ENCODE measurements at regions not wholly inside any gene's neighbourhood (a gene's known extent, or its start where the extent isn't known, plus 50 kb on each side); places are given as distances from the start of the nearest gene placed in this dataset.

DNA sequence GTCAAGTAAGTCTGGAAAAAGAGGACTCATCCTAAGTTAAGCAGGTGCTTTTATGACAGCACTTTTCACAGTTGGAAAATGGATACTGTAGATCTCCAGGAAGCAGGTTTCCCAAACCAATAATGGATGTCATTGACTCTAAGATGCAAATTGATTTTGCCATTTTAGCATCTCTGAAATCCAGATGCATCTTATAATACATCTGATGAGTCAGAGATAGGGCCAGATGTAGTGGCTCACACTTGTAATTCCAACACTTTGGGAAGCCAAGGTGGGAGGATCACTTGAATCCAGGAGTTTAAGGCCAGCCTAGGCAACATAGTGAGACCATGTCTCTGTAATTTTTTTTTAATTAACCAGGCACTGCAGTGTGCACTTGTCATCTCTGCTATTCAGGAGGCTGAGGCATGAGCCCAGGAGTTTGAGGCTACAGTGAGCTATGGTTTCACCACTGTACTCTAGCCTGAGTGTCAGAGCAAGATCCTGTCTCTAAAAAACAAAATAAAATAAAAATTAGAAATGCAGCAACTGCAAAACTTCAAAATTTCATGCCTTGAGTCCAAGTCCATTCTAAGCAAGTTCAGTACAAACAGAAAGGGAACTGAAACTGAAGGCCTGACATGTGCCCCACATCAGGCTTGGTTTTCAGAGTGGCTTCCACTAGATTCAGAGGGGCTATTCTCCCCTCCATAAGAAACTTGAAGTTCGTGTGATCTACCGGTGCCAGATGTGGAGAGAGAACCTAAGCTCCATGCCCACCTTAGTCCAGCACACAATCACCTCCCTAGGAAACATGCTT is 267.8 kb upstream of the NCKAP5 start:
- H3K9ac ChIP-seq (ENCODE audit: insufficient read depth, low read length) = no peak overlapping the region
- DNase-seq (ENCODE audit: low read depth in 2 of 2) = peak in 1 of 2 donors; percentile 13
- H2AFZ ChIP-seq (ENCODE audit: low read length) = no peak overlapping the region
- no peaks in the 10 kb centered on the region for H3K27me3 ChIP-seq (ENCODE audit: control insufficient read depth, insufficient read depth, low read length)
- no peaks in the 10 kb centered on the region for H3K36me3 ChIP-seq (ENCODE audit: control insufficient read depth, insufficient read depth, low read length)
- no peak overlapping the region for H3K4me2 ChIP-seq (ENCODE audit: extremely low read depth, insufficient read depth, low read length)
- H3K79me2 ChIP-seq (ENCODE audit: control insufficient read depth, insufficient read depth, low read length) = no peaks in the 10 kb centered on the region
- no peak for TF ChIP-seq EZH2 (IDR thresholded peaks at IDR 0.05; ENCODE audit: low read length, missing control alignments)
- TF ChIP-seq, protein P1, sequence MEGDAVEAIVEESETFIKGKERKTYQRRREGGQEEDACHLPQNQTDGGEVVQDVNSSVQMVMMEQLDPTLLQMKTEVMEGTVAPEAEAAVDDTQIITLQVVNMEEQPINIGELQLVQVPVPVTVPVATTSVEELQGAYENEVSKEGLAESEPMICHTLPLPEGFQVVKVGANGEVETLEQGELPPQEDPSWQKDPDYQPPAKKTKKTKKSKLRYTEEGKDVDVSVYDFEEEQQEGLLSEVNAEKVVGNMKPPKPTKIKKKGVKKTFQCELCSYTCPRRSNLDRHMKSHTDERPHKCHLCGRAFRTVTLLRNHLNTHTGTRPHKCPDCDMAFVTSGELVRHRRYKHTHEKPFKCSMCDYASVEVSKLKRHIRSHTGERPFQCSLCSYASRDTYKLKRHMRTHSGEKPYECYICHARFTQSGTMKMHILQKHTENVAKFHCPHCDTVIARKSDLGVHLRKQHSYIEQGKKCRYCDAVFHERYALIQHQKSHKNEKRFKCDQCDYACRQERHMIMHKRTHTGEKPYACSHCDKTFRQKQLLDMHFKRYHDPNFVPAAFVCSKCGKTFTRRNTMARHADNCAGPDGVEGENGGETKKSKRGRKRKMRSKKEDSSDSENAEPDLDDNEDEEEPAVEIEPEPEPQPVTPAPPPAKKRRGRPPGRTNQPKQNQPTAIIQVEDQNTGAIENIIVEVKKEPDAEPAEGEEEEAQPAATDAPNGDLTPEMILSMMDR (conservative IDR thresholded peaks at IDR 0.05 in 1 of 2, IDR thresholded peaks at IDR 0.05 in 1 of 2; ENCODE audit: low read depth in 1 of 2, low read length in 2 of 2) = no peak
- H3K27ac ChIP-seq (ENCODE audit: insufficient read depth, low read length) = no peak overlapping the region
- peaks cover 18% of the 10 kb centered on the region for H3K4me1 ChIP-seq (ENCODE audit: control insufficient read depth, extremely low read depth, insufficient read depth, low read length)
- no peaks in the 10 kb centered on the region for H4K20me1 ChIP-seq (ENCODE audit: control insufficient read depth, extremely low read depth, insufficient read depth, low read length)
- no peak overlapping the region for H3K4me3 ChIP-seq (replicated peaks in 1 of 4; ENCODE audit: control extremely low read depth in 1 of 4, insufficient read depth in 1 of 4, low read depth in 3 of 4, low read length in 4 of 4)
- no peaks in the 10 kb centered on the region for H3K9me3 ChIP-seq (ENCODE audit: control insufficient read depth, insufficient read depth, low read depth, low read length)

DNA sequence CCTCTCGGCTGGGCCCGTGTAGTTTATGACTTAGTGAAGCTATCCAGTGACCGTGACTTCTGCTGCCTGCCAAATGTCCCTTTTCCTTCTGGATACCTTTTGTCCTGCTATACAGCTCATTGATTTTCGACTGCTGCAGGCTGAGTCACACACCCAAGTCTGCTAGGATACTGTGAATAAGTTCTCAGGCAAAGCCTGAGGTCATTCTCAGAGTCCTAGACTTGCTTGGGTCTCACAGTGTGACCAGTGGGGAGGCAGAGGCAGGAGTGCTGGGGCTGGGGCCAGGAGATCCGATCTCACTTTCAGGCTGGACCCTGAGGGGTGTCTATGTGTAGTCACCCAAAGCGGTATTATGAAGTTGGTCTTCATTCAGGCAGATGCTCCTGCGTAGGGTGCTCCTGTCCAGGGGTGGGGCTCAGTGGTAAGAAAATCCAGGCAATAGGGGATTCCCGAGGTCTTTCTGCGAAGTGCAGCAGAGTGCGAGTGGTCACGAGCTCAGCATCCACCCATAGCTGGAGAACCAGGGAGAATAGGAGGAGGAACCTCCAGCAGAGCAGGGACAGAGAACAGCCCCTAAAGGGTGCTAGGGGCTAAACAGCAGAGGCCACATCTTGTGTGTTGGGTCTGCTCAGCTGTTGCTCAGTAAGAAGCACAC is 268.6 kb upstream of the NCKAP5 start:
- no peaks in the 10 kb centered on the region for H4K20me1 ChIP-seq (ENCODE audit: control insufficient read depth, extremely low read depth, insufficient read depth, low read length)
- no peak overlapping the region for H3K9ac ChIP-seq (ENCODE audit: insufficient read depth, low read length)
- no peaks in the 10 kb centered on the region for H3K9me3 ChIP-seq (ENCODE audit: control insufficient read depth, insufficient read depth, low read depth, low read length)
- TF ChIP-seq, protein P1 (conservative IDR thresholded peaks at IDR 0.05 in 1 of 2, IDR thresholded peaks at IDR 0.05 in 1 of 2; ENCODE audit: low read depth in 1 of 2, low read length in 2 of 2) = no peak
- TF ChIP-seq EZH2 (IDR thresholded peaks at IDR 0.05; ENCODE audit: low read length, missing control alignments) = no peak
- peak overlapping the region; percentile 48 for H3K27ac ChIP-seq (ENCODE audit: insufficient read depth, low read length)
- H2AFZ ChIP-seq (ENCODE audit: low read length) = no peak overlapping the region
- H3K4me3 ChIP-seq (replicated peaks in 1 of 4; ENCODE audit: control extremely low read depth in 1 of 4, insufficient read depth in 1 of 4, low read depth in 3 of 4, low read length in 4 of 4) = no peak overlapping the region
- no peaks in the 10 kb centered on the region for H3K79me2 ChIP-seq (ENCODE audit: control insufficient read depth, insufficient read depth, low read length)
- H3K36me3 ChIP-seq (ENCODE audit: control insufficient read depth, insufficient read depth, low read length) = no peaks in the 10 kb centered on the region
- H3K4me1 ChIP-seq (ENCODE audit: control insufficient read depth, extremely low read depth, insufficient read depth, low read length) = peaks cover 23% of the 10 kb centered on the region
- peak in 1 of 2 donors; percentile 58 for DNase-seq (ENCODE audit: low read depth in 2 of 2)
- H3K27me3 ChIP-seq (ENCODE audit: control insufficient read depth, insufficient read depth, low read length) = no peaks in the 10 kb centered on the region
- no peak overlapping the region for H3K4me2 ChIP-seq (ENCODE audit: extremely low read depth, insufficient read depth, low read length)

DNA sequence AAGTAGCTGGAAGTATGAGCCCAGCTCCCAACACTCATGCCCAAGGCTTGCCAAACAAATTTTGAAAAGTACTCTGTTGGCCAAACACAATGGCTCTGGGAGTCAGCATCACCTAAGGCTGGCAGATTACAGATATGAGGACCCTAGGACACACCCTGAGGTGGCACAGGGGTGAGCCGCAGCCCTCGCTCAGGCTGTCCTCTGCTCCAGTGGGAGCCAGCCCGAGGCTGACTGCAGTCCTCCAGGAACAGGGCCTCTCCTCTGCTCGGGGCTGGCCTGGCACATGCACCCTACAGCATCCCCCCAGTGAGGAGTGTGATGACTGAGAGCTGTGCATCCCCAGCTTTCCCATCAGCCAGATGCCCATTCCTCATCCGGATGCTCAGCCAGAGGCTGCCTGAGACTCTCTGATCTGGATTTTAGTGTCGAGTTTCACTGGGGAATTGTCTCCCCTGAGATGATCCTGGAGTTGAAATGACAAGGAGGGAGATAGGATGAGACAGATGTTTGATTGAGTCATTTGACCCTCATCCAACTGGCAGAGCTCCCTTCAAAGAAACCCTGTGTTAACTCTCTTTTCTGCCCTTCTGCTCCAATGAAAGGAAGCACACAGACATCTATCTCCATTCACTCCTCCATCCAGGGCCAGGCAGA is 269.3 kb upstream of the NCKAP5 start:
- peak overlapping the region; percentile 48 for H3K27ac ChIP-seq (ENCODE audit: insufficient read depth, low read length)
- no peaks in the 10 kb centered on the region for H4K20me1 ChIP-seq (ENCODE audit: control insufficient read depth, extremely low read depth, insufficient read depth, low read length)
- H3K4me2 ChIP-seq (ENCODE audit: extremely low read depth, insufficient read depth, low read length) = no peak overlapping the region
- TF ChIP-seq, protein P1 (conservative IDR thresholded peaks at IDR 0.05 in 1 of 2, IDR thresholded peaks at IDR 0.05 in 1 of 2; ENCODE audit: low read depth in 1 of 2, low read length in 2 of 2) = no peak
- no peak for TF ChIP-seq EZH2 (IDR thresholded peaks at IDR 0.05; ENCODE audit: low read length, missing control alignments)
- H3K79me2 ChIP-seq (ENCODE audit: control insufficient read depth, insufficient read depth, low read length) = no peaks in the 10 kb centered on the region
- peaks cover 29% of the 10 kb centered on the region for H3K4me1 ChIP-seq (ENCODE audit: control insufficient read depth, extremely low read depth, insufficient read depth, low read length)
- no peak overlapping the region for H3K9ac ChIP-seq (ENCODE audit: insufficient read depth, low read length)
- no peaks in the 10 kb centered on the region for H3K27me3 ChIP-seq (ENCODE audit: control insufficient read depth, insufficient read depth, low read length)
- H3K4me3 ChIP-seq (replicated peaks in 1 of 4; ENCODE audit: control extremely low read depth in 1 of 4, insufficient read depth in 1 of 4, low read depth in 3 of 4, low read length in 4 of 4) = no peak overlapping the region
- H3K36me3 ChIP-seq (ENCODE audit: control insufficient read depth, insufficient read depth, low read length) = no peaks in the 10 kb centered on the region
- no peak overlapping the region for H2AFZ ChIP-seq (ENCODE audit: low read length)
- DNase-seq (ENCODE audit: low read depth in 2 of 2) = peak; percentile 29 to 43
- no peaks in the 10 kb centered on the region for H3K9me3 ChIP-seq (ENCODE audit: control insufficient read depth, insufficient read depth, low read depth, low read length)
